Panc1 (cell line): ENCODE measurements at regions not wholly inside any gene's neighbourhood (a gene's known extent, or its start where the extent isn't known, plus 50 kb on each side); places are given as distances from the start of the nearest gene placed in this dataset.

Experiments used
- ATAC-seq: fragments of 200-7000 bp; cut with Tn5 transposase; 2 replicates; pipeline ENCODE4 v1.9.1; 2020; ENCODE audit warnings: mild to moderate bottlenecking, moderate library complexity
- BruUV-seq: library from RNA; stranded (reverse); fragments of 400-500 nt; replicated peaks from 2 replicates; lab custom pipeline; 2021; lab: Mats Ljungman, UMichigan
- CTCF ChIA-PET: fragments of 300-600 bp; sonication (Branson Sonifier 250); formaldehyde crosslinking; loops from one replicate; lab custom pipeline; 2022; ENCODE audit warnings: antibody characterized with exemption; lab: Charles Lee
- POLR2A ChIA-PET: fragments of 300-600 bp; sonication (Branson Sonifier 250); formaldehyde crosslinking; loops from one replicate; lab custom pipeline; 2022; ENCODE audit warnings: antibody characterized with exemption; lab: Charles Lee
- DNase-seq: peaks from one replicate; pipeline ENCODE4 v3.0.0-alpha.2; 2010; ENCODE audit warnings: low read depth, low spot score
- H3K27ac ChIP-seq: 2 replicates; pipeline ENCODE4 v1.5.1; 2011; ENCODE audit warnings: mild to moderate bottlenecking, low read length, inconsistent platforms
- H3K27me3 ChIP-seq: fragments of 200-500 bp; sonication (Bioruptor generic); 2 replicates; pipeline ENCODE4 v1.6.0; 2014; ENCODE audit warnings: low read length, inconsistent platforms; ENCODE audit not compliant: control insufficient read depth, insufficient read depth
- H3K36me3 ChIP-seq: fragments of 200-500 bp; sonication (Bioruptor generic); 2 replicates; pipeline ENCODE4 v1.5.1; 2014; ENCODE audit warnings: inconsistent platforms, mild to moderate bottlenecking, low read length, moderate library complexity; ENCODE audit not compliant: control insufficient read depth, insufficient read depth
- H3K4me1 ChIP-seq: 2 replicates; pipeline ENCODE4 v1.5.1; 2011; ENCODE audit warnings: inconsistent platforms, mild to moderate bottlenecking, low read length, moderate library complexity; ENCODE audit not compliant: control insufficient read depth, insufficient read depth
- H3K4me3 ChIP-seq, 2 experiments: 2 replicates each; pipeline ENCODE4 v1.5.1; 2011 to 2012; ENCODE audit warnings: low read depth in 2 of 2, low read length in 2 of 2, mild to moderate bottlenecking in 2 of 2, inconsistent platforms in 1 of 2, moderate library complexity in 1 of 2
- H3K9me3 ChIP-seq: fragments of 200-500 bp; sonication (Bioruptor generic); 2 replicates; pipeline ENCODE4 v1.5.1; 2014; ENCODE audit warnings: low read depth, mild to moderate bottlenecking, inconsistent platforms, low read length, moderate library complexity; ENCODE audit not compliant: control insufficient read depth, insufficient read depth
- CTCF ChIP-seq: fragments of 450-650 bp; IDR thresholded peaks from 2 replicates; pipeline ENCODE4 v1.5.1; 2017; ENCODE audit warnings: mild to moderate bottlenecking
- POLR2AphosphoS5 ChIP-seq: IDR thresholded peaks from 2 replicates; pipeline ENCODE4 v1.6.1; 2012; ENCODE audit warnings: mild to moderate bottlenecking, low read depth, low read length, moderate library complexity
- REST ChIP-seq, 2 experiments: IDR thresholded peaks; 2 replicates each; pipeline ENCODE4 v1.6.1; 2011 to 2012; ENCODE audit warnings: low read depth in 2 of 2, control low read depth in 1 of 2, low read length in 1 of 2, mild to moderate bottlenecking in 1 of 2, moderate library complexity in 1 of 2; ENCODE audit not compliant: insufficient read depth in 1 of 2
- SIN3A ChIP-seq: IDR thresholded peaks from 2 replicates; pipeline ENCODE4 v1.6.1; 2012; ENCODE audit warnings: low read depth, mild to moderate bottlenecking, low read length, moderate library complexity, borderline replicate concordance; ENCODE audit not compliant: insufficient read depth
- TCF7L2 ChIP-seq: IDR thresholded peaks from 2 replicates; pipeline ENCODE4 v1.6.1; 2011; ENCODE audit warnings: mild to moderate bottlenecking, low read depth, low read length, inconsistent platforms
- in situ Hi-C: cut with HindIII; loops from 2 replicates; pipeline ENCODE4 v1.10.0; 2016; ENCODE audit warnings: low sequenced_read_pairs, low pct_unique_long_range_greater_than_20kb
- intact Hi-C: fragments of 100-400 bp; cut with micrococcal nuclease; formaldehyde crosslinking; loops from one replicate; pipeline ENCODE4 v1.10.0; 2022; ENCODE audit not compliant: unreplicated experiment

GRCh38 chrX:23127586-23127985 is 127.8 kb downstream of the DDX53 start:
- no peaks in the 10 kb centered on the region for H3K36me3 ChIP-seq
- no peak for TF ChIP-seq CTCF
- TF ChIP-seq POLR2AphosphoS5: no peak
- ChIA-PET CTCF (no interaction called here), POLR2A (no interaction called here)
- no peak overlapping the region for H3K4me3 ChIP-seq
- intact Hi-C loops: no loop called here
- BruUV-seq: no TSS peak
- DNase-seq: no peak
- no peaks in the 10 kb centered on the region for H3K4me1 ChIP-seq
- H3K27ac ChIP-seq: no peak overlapping the region
- ATAC-seq: no peak
- no peaks in the 10 kb centered on the region for H3K27me3 ChIP-seq
- in situ Hi-C loops: no loop called here
- H3K9me3 ChIP-seq: no peaks in the 10 kb centered on the region

DNA sequence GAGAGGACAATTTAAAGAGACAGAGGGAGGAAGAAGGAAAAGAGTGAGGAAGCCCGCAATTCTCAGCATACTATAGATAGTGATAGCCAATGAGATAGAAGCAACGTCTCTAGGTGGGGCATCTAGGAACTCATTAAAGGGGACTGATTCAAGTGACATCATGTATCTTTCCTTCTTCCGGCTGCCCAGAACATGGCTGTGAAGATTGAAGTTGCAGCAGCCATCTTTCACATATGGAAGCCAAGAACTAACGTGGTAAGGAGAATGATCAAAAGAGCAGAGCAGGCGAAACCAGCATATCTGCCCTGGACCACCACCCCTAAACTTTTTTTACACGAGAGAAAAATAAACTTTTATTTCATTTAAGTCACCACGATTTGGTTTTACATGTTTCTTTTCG is 133.8 kb downstream of the DDX53 start:
- no peaks in the 10 kb centered on the region for H3K27me3 ChIP-seq
- no peaks in the 10 kb centered on the region for H3K9me3 ChIP-seq
- ChIA-PET POLR2A (no interaction called here), CTCF (no interaction called here)
- H3K4me3 ChIP-seq: no peak overlapping the region
- DNase-seq (no peak), ATAC-seq (no peak)
- H3K27ac ChIP-seq: no peak overlapping the region
- no TSS peak for BruUV-seq
- no peaks in the 10 kb centered on the region for H3K4me1 ChIP-seq
- in situ Hi-C loops (no loop called here), intact Hi-C loops (no loop called here)
- TF ChIP-seq SIN3A: no peak
- no peak for TF ChIP-seq TCF7L2
- H3K36me3 ChIP-seq: no peaks in the 10 kb centered on the region

DNA sequence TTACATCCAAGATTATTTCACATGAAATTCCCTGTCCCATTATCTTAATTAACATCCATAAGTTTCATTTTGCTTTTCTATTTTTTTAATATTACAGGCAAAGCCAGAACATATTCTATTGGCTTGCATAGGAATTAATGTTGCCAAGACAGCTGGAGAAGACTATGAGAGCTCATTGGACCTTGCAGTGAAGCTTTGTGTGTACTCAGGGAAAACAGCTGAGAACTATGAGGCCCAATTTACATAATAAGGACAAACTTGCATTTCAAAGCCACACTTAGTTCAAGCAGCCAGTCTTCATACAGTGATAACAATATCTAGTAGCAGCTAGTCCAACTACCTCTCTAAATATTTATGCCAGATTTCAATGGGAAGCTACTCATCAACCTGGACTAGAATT is 134.4 kb downstream of the DDX53 start:
- ChIA-PET CTCF (no interaction called here), POLR2A (no interaction called here)
- intact Hi-C loops (no loop called here), in situ Hi-C loops (no loop called here)
- H3K9me3 ChIP-seq: no peaks in the 10 kb centered on the region
- H3K36me3 ChIP-seq: no peaks in the 10 kb centered on the region
- no peak for TF ChIP-seq SIN3A
- TF ChIP-seq CTCF: no peak
- TF ChIP-seq REST (IDR thresholded peaks at IDR 0.05; ENCODE audit: insufficient read depth in 1 of 2, low read depth in 2 of 2, low read length in 1 of 2): no peak
- no peak for TF ChIP-seq TCF7L2
- TF ChIP-seq POLR2AphosphoS5: no peak
- no TSS peak for BruUV-seq
- H3K4me1 ChIP-seq: no peaks in the 10 kb centered on the region
- no peak overlapping the region for H3K27ac ChIP-seq
- DNase-seq (no peak), ATAC-seq (no peak)
- H3K27me3 ChIP-seq: no peaks in the 10 kb centered on the region
- no peak overlapping the region for H3K4me3 ChIP-seq
